ENCODE measurements at regions not wholly inside any gene's neighbourhood (a gene's known extent, or its start where the extent isn't known, plus 50 kb on each side); places are given as distances from the start of the nearest gene placed in this dataset.
"Not testable (repeated sequence)": the region's sequence is repeated elsewhere in the genome, so short reads cannot be mapped to it uniquely, and the experiment has no call there.

GRCh38 chr16:59168461-59169114 lies 434.5 kb upstream of the GOT2 start:
- in situ Hi-C loops (cut with HindIII; ENCODE audit: low sequenced_read_pairs): no loop called here

DNA sequence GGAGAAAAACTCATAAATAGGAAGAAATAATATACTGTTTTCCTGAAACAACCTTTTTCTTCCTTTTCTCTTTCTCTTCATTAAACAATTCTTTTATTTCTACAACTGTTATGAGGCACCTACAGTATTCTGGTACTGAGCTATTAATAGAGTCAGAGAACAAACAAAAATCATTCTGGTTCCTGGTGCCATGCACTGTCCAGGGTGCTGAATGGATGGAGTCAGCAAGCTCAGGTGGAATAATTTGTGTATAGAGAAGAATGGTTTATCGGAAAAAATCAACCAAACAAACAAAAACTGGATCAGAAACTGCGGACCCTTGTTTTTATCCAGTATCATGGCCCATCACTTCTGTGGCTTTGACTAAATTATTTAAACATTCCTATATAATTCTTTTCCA lies 430.3 kb upstream of the GOT2 start:
- in situ Hi-C loops (cut with HindIII; ENCODE audit: low sequenced_read_pairs): no loop called here

DNA sequence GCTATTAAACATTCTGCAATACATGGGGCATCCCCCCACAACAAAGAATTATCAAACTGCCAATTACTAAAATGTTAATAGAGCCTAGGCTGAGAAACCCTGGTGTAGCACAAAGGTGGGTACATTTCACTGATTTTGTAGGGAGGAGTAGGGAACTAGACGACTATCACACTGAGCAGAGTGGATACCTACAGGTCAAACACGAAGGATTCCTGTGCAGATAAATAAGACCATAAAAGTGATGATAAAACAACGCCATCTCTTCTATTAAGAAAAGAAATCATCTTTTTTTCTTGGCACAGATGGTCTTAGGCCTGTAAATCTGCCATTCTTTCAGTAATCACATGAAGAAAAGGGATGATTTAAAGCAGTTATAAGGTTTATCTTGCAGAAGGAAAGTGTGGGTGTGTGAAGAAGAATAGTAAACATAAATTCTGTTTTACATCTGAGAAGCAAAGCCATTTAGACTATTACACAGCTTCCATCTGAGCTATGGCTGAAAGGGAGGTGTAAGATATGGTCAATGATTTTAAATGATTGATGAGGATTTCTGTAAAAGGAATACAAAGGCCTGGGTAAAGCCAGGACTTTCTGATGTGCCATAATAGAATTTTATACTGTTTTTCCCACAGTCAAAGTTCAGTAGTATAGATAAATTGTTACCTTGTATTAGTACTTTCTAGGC lies 429.4 kb upstream of the GOT2 start:
- in situ Hi-C loops (cut with HindIII; ENCODE audit: low sequenced_read_pairs): no loop called here

GRCh38 chr16:59161679-59162078 lies 427.6 kb upstream of the GOT2 start:
- in situ Hi-C loops (cut with HindIII; ENCODE audit: low sequenced_read_pairs): no loop called here

DNA sequence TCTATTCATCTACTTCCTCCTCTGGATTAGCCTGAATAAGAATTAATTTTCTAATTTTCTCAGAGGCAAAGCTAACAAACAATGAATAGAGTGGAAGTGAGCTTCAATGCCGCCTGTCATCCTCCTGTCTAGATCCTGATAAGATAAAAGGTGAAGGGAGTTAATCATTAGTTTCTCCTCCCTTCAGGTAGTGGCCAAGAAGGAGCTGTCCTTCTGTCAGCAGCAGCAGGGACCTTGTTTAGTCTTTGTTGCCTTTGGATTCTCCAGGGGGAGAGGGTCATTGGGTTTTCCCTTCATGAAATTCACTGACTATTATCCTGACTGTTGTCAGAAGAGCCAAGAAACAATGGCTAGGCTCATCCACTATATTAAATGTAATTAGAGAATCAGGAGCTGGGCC lies 420.2 kb upstream of the GOT2 start:
- in situ Hi-C loops (cut with HindIII; ENCODE audit: low sequenced_read_pairs): no loop called here

DNA sequence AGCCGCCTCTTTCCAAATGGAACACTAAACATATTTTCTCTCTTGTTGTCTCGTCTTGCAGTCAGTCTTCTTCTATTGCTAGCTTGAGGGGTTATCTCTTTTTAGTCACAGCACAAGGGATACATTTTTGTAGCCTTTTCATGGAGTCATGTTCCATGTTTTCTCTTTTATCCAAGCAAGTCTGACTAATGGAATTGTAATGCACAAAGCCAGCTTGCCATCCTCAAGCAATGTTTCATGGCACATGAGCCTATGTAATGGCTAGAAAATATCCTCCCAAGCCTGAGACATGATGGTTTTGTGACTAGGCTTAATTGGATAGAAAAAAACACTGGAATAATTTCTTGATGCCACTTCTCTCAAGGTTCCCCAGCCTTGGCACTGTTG lies 414.6 kb upstream of the GOT2 start:
- in situ Hi-C loops (cut with HindIII; ENCODE audit: low sequenced_read_pairs): no loop called here

GRCh38 chr16:59148056-59148768 lies 414.1 kb upstream of the GOT2 start:
- in situ Hi-C loops (cut with HindIII; ENCODE audit: low sequenced_read_pairs): no loop called here

- in situ Hi-C loops (cut with HindIII; ENCODE audit: low sequenced_read_pairs): no loop called here
Observed at GRCh38 chr16:59146140-59146539, 412.0 kb upstream of the GOT2 start.

DNA sequence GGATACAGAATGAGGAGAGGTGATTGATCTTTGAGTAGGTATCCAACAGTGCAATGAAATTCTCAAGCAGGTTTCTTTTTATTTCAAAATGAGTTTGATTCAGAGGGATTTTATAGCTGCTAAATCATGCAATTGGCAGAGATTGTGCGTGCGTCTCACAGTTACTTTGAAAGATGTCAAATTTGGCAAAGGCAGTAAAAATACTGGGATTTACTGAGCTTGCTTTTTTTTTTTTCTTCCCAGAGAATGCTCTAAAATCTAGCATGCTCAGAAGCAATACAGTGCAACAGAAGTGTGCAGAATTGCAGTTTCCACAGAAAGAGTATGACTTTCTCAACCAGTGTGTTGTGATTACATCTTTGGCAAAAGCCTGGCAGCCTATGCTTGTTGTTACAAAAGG lies 410.7 kb upstream of the GOT2 start:
- in situ Hi-C loops (cut with HindIII; ENCODE audit: low sequenced_read_pairs): no loop called here

DNA sequence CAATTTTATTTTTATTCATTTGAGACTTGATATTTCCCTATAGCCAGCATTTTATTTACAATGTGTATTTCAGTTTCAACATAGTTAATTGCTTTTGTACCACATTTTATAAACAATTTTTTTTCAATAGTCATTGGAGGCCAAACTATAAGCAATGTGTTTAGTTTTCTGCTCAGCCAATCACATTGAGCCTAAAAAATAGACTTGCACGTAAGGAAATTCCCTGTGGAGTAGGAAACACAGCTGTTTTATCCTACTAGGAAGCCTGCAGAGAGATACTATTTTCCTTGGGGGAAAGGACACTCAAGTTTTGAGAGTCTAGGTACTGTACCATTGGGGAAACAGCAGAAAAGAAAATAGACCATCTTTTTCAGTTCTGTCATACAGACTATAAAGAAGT lies 410.2 kb upstream of the GOT2 start:
- in situ Hi-C loops (cut with HindIII; ENCODE audit: low sequenced_read_pairs): no loop called here

- in situ Hi-C loops (cut with HindIII; ENCODE audit: low sequenced_read_pairs): no loop called here
Observed at GRCh38 chr16:59126486-59126885, 392.4 kb upstream of the GOT2 start.

DNA sequence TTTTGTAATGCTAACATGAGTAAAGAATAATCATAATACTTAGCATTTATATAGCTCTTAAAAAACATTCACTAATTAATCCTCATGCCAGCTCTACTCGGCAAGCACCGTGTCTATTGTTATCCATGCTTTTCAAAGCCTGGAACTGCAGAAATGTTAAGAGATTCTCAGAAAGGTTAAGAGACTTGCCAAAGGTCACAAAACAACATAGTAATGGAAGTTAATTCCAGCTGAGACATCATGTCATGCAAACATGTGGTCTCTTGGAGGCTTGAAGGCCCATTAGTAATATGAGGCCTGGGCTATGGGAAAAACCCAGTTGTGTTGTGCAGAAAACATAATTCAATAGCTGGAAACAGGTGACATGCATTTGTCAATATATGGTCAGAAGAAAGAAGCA lies 389.9 kb upstream of the GOT2 start:
- in situ Hi-C loops (cut with HindIII; ENCODE audit: low sequenced_read_pairs): no loop called here

- in situ Hi-C loops (cut with HindIII; ENCODE audit: low sequenced_read_pairs): no loop called here
Observed at GRCh38 chr16:59123479-59123878, 389.4 kb upstream of the GOT2 start.

DNA sequence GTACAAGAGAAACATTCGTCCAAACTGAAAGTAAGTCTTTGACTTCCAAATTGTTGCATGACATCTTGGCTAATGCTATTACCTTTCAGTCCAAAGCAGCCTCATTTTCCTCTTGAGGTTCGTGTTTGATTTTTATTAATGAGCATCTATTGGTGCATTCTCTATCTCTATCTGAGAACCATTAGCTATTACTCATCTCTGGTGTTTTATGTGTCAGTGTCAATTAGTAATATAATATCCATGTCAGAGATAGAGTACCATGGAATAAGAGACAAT lies 388.1 kb upstream of the GOT2 start:
- in situ Hi-C loops (cut with HindIII; ENCODE audit: low sequenced_read_pairs): no loop called here

DNA sequence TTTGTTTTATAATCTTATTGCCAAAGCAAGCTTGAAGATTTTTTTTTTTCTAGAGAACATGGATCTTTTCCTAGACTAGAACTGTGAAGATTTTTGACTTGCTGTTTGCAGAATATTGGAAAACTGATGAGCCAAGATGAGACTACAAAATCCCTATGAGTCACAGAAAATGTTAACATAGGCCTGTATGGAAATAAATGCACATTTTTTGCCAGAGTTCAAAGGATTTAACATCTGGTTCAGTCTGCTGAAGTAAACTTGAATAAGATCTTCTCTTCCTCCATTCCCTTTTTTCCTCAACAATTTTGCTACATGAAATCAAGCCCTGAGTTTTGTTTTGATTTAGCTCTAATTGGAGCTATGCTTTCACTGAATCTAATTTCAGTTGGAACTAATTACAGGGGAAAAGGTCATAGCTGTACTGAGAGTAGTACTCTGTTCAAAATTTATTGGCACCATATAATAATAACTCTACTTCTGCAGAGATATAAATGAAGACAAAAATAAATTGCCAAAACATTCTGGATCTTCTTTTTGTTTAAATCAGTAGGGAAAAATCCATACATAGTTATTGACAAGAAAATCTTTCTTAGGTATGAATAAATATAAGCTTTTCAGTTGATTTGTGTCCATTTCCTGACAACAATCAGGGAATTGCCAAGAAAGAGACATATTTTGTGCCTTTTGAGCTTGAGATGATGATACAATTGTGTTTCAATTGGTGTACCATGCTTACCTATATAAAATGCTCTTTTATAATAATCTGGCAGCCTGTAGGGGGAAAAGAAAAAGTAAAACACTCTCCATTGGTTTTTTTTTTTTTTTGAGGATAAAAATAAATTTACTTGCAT lies 387.5 kb upstream of the GOT2 start:
- in situ Hi-C loops (cut with HindIII; ENCODE audit: low sequenced_read_pairs): no loop called here

DNA sequence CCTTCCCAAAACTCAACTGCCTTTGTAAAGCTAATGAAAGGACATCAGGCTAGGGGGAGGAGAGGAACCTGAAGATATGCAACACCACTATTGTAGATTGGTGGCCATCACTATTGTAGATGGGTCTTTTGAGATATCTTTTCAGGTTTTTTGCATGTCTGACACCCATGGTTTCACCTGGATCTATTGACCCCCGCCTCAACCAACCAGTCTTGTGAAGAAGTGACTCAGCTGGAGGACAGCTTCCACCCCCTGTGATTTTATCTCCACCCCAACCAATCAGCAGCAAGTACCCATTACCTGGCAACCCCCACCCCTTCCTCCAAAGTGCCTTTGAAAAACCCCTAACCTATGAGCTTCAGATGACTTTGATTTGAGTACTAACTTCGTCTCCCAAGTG lies 382.6 kb upstream of the GOT2 start:
- in situ Hi-C loops (cut with HindIII; ENCODE audit: low sequenced_read_pairs): no loop called here

- in situ Hi-C loops (cut with HindIII; ENCODE audit: low sequenced_read_pairs): no loop called here
Observed at GRCh38 chr16:59114790-59115189, 380.7 kb upstream of the GOT2 start.

DNA sequence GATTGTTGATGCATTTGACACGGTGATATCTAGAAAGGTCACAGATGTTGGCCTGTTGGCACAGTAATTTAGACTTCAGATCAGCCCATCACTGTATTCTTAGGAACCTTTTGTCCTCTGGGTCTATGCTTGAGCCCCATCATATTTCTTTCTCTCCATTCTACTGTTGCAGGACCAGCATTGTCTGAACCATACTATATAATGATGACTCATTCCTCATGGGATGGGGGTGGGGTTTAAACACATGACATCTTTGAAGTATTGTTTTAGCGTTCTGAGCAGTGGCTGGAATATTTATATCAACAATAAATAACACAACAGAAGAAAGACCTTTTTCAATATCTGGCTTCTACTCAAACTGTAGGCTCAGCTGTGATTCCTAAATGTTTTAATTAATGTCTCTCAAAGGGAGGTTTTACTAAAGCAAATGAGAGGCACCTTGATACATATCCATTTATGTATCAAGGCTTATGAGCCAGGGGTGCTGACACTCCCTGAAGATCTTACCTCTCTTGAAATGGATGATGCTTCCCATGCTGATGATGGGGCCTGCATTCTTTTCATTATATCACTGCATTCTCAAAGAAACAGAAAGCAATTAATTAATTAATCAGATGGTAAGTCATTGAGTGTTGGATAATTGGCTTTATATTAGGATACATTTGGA lies 379.0 kb upstream of the GOT2 start:
- in situ Hi-C loops (cut with HindIII; ENCODE audit: low sequenced_read_pairs): no loop called here

GRCh38 chr16:59111280-59111679 lies 377.2 kb upstream of the GOT2 start:
- in situ Hi-C loops (cut with HindIII; ENCODE audit: low sequenced_read_pairs): no loop called here

DNA sequence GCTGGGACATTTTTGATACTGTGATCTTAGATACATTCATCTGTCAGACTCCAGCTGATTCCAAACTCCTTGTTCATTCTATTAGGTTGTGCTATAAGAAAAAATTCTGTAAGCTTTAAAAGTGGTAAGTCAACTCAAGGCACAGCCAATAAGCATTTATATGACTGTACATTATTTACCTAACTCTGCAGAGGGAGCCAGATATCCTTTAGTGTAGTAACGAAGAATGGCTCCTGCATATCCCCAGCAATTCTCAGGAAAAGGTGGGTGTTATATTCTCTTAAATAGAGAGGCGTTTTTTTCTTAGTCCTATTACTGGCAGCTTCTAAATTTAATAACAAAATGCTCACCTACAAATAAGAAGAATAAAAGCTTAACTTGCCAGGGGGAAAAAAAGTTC lies 374.3 kb upstream of the GOT2 start:
- in situ Hi-C loops (cut with HindIII; ENCODE audit: low sequenced_read_pairs): no loop called here

GRCh38 chr16:59096682-59097081 lies 362.6 kb upstream of the GOT2 start:
- in situ Hi-C loops (cut with HindIII; ENCODE audit: low sequenced_read_pairs): not testable (repeated sequence)

Data from DLD1 (cell line).